Activated naive CD8-positive, alpha-beta T cell treated with anti-CD3 and anti-CD28 coated beads, Interleukin-2, amount 10 ng/mL, durations not matched to agents 7 days and 5 days (primary cell): ENCODE measurements at regions not wholly inside any gene's neighbourhood (a gene's known extent, or its start where the extent isn't known, plus 50 kb on each side); places are given as distances from the start of the nearest gene placed in this dataset.

Experiments
- ATAC-seq: fragments of 150-1000 bp; cut with Tn5 transposase; one replicate; pipeline ENCODE4 v1.10.0; 2021; ENCODE audit warnings: low read depth, moderate library complexity
- POLR2A ChIA-PET: fragments of 350-600 bp; sonication (Branson Sonifier 250); formaldehyde crosslinking; loops from one replicate; lab custom pipeline; 2021; ENCODE audit warnings: antibody characterized with exemption; lab: Charles Lee
- DNase-seq: peaks from one replicate; pipeline ENCODE4 v3.0.0; 2021
- H3K27ac Mint-ChIP-seq: one replicate; pipeline ENCODE4 v1.8.0; 2022; ENCODE audit warnings: mild to moderate bottlenecking, mixed read lengths
- H3K27me3 Mint-ChIP-seq: one replicate; pipeline ENCODE4 v1.8.0; 2022; ENCODE audit warnings: mild to moderate bottlenecking, moderate library complexity, mixed read lengths
- H3K36me3 Mint-ChIP-seq: one replicate; pipeline ENCODE4 v1.8.0; 2021; ENCODE audit warnings: mild to moderate bottlenecking, mixed read lengths
- H3K4me1 Mint-ChIP-seq: one replicate; pipeline ENCODE4 v1.8.0; 2021; ENCODE audit warnings: mixed read lengths
- H3K4me3 Mint-ChIP-seq: one replicate; pipeline ENCODE4 v1.8.0; 2022; ENCODE audit warnings: mild to moderate bottlenecking, moderate library complexity, mixed read lengths
- H3K9me3 Mint-ChIP-seq: one replicate; pipeline ENCODE4 v1.8.0; 2021; ENCODE audit warnings: mixed read lengths

- no peaks in the 10 kb centered on the region for H3K9me3 Mint-ChIP-seq
- POLR2A ChIA-PET = no interaction called here
- H3K4me3 Mint-ChIP-seq = no peak overlapping the region
- no peaks in the 10 kb centered on the region for H3K4me1 Mint-ChIP-seq
- ATAC-seq (no peak), DNase-seq (no peak)
- no peak overlapping the region for H3K27ac Mint-ChIP-seq
- no peaks in the 10 kb centered on the region for H3K36me3 Mint-ChIP-seq
- H3K27me3 Mint-ChIP-seq = peaks cover 43% of the 10 kb centered on the region
These were observed 68.9 kb downstream of the NCR2 start for GRCh38 chr6:41404182-41404845.

DNA sequence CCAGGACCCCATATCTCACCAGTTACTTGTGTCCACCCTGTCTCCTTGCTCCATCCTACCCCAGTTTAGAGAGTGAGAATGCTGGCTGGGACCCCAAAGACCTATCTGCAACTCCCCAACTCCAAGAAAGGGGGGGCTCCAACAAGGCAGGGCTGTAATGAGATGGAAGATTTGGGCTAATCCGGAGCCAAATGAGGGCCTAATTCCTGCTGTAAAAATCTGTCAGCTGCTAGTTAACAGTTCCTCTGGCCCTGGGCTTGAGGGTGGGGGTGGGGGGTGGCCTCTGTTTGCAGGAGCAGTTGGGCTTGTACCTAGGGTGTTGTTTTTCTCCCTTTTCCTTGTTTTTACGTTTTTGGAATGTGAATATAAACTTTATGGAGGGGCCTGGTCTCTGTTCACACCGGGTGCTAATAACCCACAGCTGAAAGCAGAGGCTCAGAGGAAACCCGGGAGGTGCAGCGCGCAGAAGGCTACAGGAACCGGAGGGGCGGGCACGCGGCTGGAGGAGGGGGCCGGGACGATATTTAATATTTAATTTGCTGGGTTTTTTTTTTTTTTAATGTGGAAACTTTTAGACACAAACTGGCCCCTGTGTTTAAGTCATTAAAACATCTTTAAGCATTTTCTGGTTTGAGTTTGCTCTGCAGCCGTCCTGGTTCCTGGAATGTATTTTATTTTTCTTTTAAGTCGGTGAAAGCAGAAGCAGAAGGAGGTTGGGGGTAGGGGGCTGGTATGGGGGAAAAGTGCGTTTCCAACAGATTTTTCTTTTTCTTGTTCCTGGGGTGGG lies 70.7 kb downstream of the NCR2 start:
- Mint-ChIP-seq H3K27me3 (peaks cover 49% of the 10 kb centered on the region), H3K36me3 (no peaks in the 10 kb centered on the region), H3K27ac (no peak overlapping the region), H3K9me3 (no peaks in the 10 kb centered on the region), H3K4me3 (no peak overlapping the region), H3K4me1 (no peaks in the 10 kb centered on the region)
- no peak for DNase-seq
- no peak for ATAC-seq
- POLR2A ChIA-PET = no interaction called here

- no peaks in the 10 kb centered on the region for H3K36me3 Mint-ChIP-seq
- no peaks in the 10 kb centered on the region for H3K4me1 Mint-ChIP-seq
- no peaks in the 10 kb centered on the region for H3K9me3 Mint-ChIP-seq
- H3K27ac Mint-ChIP-seq = no peak overlapping the region
- DNase-seq (no peak), ATAC-seq (no peak)
- POLR2A ChIA-PET = interaction anchor here (0.6 kb wide), 1 partner anchor 1436 kb away, joined by 3 read pairs; no protein-coding TSS in a partner anchor
- H3K4me3 Mint-ChIP-seq = no peak overlapping the region
- H3K27me3 Mint-ChIP-seq = peaks cover 49% of the 10 kb centered on the region
These were observed 71.5 kb downstream of the NCR2 start for GRCh38 chr6:41406728-41407489.

DNA sequence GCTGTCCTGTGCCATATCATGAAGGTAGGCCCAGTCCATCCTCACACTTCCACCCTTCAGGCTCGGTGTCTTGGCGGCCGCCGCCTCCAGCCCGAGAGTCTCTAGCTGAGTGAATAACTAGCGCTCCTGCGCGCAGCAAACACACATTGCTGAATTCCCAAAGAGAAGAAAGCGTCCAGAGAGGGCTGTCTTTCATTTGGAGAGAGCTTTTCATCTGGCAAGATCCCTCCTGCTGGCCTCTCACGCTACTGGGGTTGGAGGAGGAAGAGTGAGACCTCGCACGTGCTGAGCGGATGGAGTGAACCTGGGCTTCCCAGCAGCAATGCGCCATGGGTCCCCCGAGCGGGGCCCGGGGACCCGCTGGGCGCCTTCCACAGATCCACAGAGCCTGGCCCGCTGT lies 73.2 kb downstream of the NCR2 start:
- H3K27ac Mint-ChIP-seq = no peak overlapping the region
- no peaks in the 10 kb centered on the region for H3K4me1 Mint-ChIP-seq
- no peak for ATAC-seq
- peaks cover 51% of the 10 kb centered on the region for H3K27me3 Mint-ChIP-seq
- POLR2A ChIA-PET = no interaction called here
- H3K36me3 Mint-ChIP-seq = no peaks in the 10 kb centered on the region
- DNase-seq = no peak
- H3K9me3 Mint-ChIP-seq = no peaks in the 10 kb centered on the region
- no peak overlapping the region for H3K4me3 Mint-ChIP-seq

GRCh38 chr6:41408982-41409381 lies 73.6 kb downstream of the NCR2 start:
- no peaks in the 10 kb centered on the region for H3K36me3 Mint-ChIP-seq
- H3K4me1 Mint-ChIP-seq = no peaks in the 10 kb centered on the region
- no peak for ATAC-seq
- H3K27ac Mint-ChIP-seq = no peak overlapping the region
- peaks cover 54% of the 10 kb centered on the region for H3K27me3 Mint-ChIP-seq
- H3K9me3 Mint-ChIP-seq = no peaks in the 10 kb centered on the region
- no peak for DNase-seq
- H3K4me3 Mint-ChIP-seq = no peak overlapping the region
- POLR2A ChIA-PET = no interaction called here

GRCh38 chr6:41409489-41409888 lies 74.1 kb downstream of the NCR2 start:
- no peaks in the 10 kb centered on the region for H3K36me3 Mint-ChIP-seq
- no peaks in the 10 kb centered on the region for H3K9me3 Mint-ChIP-seq
- H3K4me1 Mint-ChIP-seq = no peaks in the 10 kb centered on the region
- POLR2A ChIA-PET = no interaction called here
- no peak for DNase-seq
- no peak overlapping the region for H3K4me3 Mint-ChIP-seq
- no peak for ATAC-seq
- no peak overlapping the region for H3K27ac Mint-ChIP-seq
- H3K27me3 Mint-ChIP-seq = peaks cover 53% of the 10 kb centered on the region

DNA sequence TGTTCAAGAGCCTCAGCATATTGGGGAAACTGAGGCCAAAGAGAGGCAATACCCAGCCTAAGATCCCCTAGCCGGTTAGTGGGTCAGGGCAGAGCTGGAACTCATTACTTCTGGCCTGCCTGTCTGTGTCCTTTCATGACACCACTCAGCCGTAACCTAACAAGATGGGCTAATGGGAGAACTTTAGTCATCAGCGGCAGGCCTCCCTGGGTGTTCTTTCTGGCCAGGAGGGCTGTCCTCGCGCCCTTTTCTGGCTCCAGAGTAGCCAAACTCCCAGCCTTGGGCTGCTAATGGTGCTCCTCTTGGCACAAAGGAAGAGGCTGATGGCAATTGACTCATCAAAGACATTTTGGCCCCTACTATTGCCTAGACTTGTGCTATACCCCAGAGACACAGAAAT lies 76.6 kb downstream of the NCR2 start:
- Mint-ChIP-seq H3K4me3 (no peak overlapping the region), H3K27me3 (peaks cover 65% of the 10 kb centered on the region), H3K27ac (no peak overlapping the region), H3K36me3 (no peaks in the 10 kb centered on the region), H3K4me1 (peaks cover 9% of the 10 kb centered on the region), H3K9me3 (no peaks in the 10 kb centered on the region)
- DNase-seq = no peak
- ATAC-seq = no peak
- POLR2A ChIA-PET = no interaction called here

GRCh38 chr6:41413250-41413649 lies 77.8 kb downstream of the NCR2 start:
- POLR2A ChIA-PET = no interaction called here
- no peak for DNase-seq
- no peaks in the 10 kb centered on the region for H3K36me3 Mint-ChIP-seq

DNA sequence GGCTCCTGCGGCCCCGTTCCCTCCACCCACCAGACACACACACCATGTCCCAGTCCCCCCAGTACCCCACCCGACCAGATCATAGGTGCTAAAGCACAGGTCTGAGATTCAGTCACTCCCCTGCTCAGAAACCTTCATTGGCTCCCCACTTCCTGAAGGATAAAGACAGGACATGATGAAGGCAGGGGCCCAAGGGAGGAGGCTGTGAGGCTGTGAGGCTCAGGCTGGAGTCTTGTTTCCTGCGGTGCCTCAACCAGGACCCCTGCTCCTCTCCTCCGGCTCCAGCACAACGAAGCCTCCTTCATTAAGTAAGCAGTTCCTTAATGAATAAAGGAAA lies 81.1 kb downstream of the NCR2 start:
- H3K27me3 Mint-ChIP-seq = peaks cover 63% of the 10 kb centered on the region

More at GRCh38 chr6:41413250-41413649, 77.8 kb downstream of the NCR2 start:
- no peak for ATAC-seq
- Mint-ChIP-seq H3K27ac (no peak overlapping the region), H3K4me3 (no peak overlapping the region), H3K9me3 (no peaks in the 10 kb centered on the region), H3K27me3 (peaks cover 71% of the 10 kb centered on the region), H3K4me1 (peaks cover 9% of the 10 kb centered on the region)

DNA sequence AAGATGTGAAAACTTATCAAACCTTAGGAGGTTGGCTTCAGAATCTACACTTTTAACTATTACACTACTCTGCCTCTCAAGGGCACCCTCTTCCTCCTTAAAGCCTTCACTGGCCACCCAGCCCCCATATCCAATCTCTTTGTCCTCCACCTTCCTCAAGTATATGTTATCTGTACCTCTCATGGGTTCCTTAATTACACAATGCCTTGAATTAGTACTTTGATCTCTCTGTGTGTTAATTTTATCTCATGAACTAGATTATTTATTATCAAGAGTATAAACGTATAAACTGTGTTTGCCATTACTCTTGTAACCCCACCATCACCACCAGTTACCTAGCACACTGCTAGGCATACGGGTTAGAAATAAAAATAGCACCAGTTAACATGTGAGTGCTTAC lies 83.3 kb downstream of the NCR2 start:
- POLR2A ChIA-PET = no interaction called here
- Mint-ChIP-seq H3K9me3 (peaks cover 5% of the 10 kb centered on the region), H3K36me3 (peaks cover 1% of the 10 kb centered on the region), H3K4me3 (no peak overlapping the region), H3K27ac (no peak overlapping the region), H3K27me3 (peaks cover 67% of the 10 kb centered on the region), H3K4me1 (peaks cover 9% of the 10 kb centered on the region)
- ATAC-seq (no peak), DNase-seq (no peak)

More for the DNA sequence above, 81.1 kb downstream of the NCR2 start:
- Mint-ChIP-seq H3K4me3 (no peak overlapping the region), H3K36me3 (peaks cover 1% of the 10 kb centered on the region), H3K9me3 (peaks cover 5% of the 10 kb centered on the region), H3K27ac (no peak overlapping the region), H3K4me1 (peaks cover 9% of the 10 kb centered on the region)
- ATAC-seq (no peak), DNase-seq (no peak)
- POLR2A ChIA-PET = interaction anchor here (0.5 kb wide), 1 partner anchor 41 kb away, joined by 3 read pairs; no protein-coding TSS in a partner anchor

- POLR2A ChIA-PET = no interaction called here
- Mint-ChIP-seq H3K27ac (no peak overlapping the region), H3K4me3 (no peak overlapping the region), H3K36me3 (peaks cover 1% of the 10 kb centered on the region), H3K4me1 (peaks cover 9% of the 10 kb centered on the region), H3K9me3 (peaks cover 5% of the 10 kb centered on the region), H3K27me3 (peaks cover 60% of the 10 kb centered on the region)
- no peak for ATAC-seq
- DNase-seq = no peak
These were observed 84.0 kb downstream of the NCR2 start for GRCh38 chr6:41419385-41419784.

DNA sequence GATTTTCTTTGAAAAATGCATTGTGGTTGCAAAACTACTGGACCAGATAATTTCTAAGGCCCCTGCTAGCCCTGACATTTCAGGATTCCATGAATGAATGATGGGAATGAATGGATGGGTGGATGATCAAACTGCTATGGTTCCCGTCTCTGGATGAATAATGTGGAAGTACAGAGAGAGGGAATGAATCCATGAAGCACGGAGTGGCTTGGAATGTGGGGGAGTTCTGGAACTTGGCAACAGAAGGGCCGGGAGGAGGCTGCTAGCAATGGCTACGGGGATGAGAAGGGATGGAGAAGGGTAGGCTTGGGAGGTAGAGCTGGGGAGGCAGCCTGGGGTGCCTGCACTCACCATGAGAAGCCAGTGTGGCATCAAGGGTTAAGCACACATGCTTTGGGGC lies 84.8 kb downstream of the NCR2 start:
- Mint-ChIP-seq H3K9me3 (peaks cover 5% of the 10 kb centered on the region), H3K4me3 (no peak overlapping the region), H3K4me1 (peaks cover 9% of the 10 kb centered on the region), H3K27ac (no peak overlapping the region), H3K36me3 (peaks cover 1% of the 10 kb centered on the region), H3K27me3 (peaks cover 55% of the 10 kb centered on the region)
- no peak for DNase-seq
- ATAC-seq = no peak
- POLR2A ChIA-PET = no interaction called here

DNA sequence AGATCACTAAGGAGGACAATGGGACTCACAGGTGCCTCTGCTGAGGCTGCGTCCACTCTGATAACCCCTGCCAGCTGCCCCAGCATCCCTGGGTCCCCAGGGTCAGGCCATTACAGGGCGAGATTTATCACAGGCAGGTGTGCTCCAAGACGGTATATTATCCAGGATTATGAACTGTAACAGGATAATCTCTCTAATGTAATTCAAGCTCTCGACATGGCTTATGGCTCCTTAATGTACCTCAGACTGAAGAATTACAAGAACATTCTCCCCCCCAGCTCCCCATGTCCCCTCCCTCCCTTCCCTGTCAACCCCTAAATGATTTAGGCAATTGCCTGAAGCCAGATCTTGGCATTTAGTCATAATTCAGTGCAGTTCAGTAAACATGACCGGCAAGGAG lies 86.8 kb downstream of the NCR2 start:
- no peak for DNase-seq

More for the DNA sequence above, 86.8 kb downstream of the NCR2 start:
- peaks cover 35% of the 10 kb centered on the region for H3K27me3 Mint-ChIP-seq
- no peak overlapping the region for H3K4me3 Mint-ChIP-seq
- H3K9me3 Mint-ChIP-seq = peaks cover 5% of the 10 kb centered on the region
- peaks cover 1% of the 10 kb centered on the region for H3K36me3 Mint-ChIP-seq
- H3K27ac Mint-ChIP-seq = no peak overlapping the region
- peaks cover 1% of the 10 kb centered on the region for H3K4me1 Mint-ChIP-seq
- POLR2A ChIA-PET = no interaction called here
- no peak for ATAC-seq
